ENCODE measurements at regions not wholly inside any gene's neighbourhood (a gene's known extent, or its start where the extent isn't known, plus 50 kb on each side); places are given as distances from the start of the nearest gene placed in this dataset.
A peak's percentile ranks its signal among the peaks of the same experiment; 100 is the strongest.
"Not testable (repeated sequence)": the region's sequence is repeated elsewhere in the genome, so short reads cannot be mapped to it uniquely, and the experiment has no call there.

DNA sequence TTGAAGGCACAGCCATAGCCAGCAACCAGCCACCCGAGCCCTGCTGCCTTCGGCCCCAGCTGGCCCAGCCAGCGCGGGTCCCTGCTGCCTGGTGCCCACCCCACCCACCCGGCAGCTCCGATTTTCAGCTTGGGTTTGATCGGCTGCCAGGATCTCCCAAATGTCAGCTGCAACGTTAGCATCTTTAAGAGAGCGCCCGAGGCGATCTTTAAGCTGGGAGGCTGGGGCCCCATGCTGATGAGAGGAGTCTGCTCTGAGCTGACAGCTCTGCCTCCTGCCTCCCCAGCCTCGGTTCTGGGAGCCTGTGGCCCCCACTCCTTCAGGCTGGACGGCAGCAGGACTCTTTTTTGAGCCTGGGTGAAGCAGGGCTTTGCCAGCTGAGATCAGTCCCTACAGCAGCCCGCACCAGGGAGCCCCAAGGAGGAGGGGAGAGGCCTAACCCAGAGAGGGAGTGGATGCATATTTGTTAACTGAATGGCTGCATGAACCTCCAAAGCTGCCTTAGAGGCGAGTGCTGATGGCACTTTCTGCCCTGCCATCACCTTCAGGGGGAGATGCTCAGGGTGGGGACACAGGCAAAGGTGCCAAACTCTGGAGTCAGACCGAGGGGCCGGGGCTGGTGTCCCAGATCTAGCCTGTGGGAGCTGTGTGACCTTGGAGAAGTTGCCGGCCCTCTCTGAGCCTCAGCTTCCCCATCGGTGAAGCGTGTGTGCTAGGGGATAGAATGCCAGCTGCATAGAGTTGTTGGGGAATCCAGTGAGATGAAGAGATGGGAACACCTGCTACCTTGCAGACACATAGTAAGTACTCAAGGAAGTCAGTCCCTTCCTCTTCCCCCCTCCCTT, 165.5 kb downstream of the C9orf50 start:
- no peak for DNase-seq

DNA sequence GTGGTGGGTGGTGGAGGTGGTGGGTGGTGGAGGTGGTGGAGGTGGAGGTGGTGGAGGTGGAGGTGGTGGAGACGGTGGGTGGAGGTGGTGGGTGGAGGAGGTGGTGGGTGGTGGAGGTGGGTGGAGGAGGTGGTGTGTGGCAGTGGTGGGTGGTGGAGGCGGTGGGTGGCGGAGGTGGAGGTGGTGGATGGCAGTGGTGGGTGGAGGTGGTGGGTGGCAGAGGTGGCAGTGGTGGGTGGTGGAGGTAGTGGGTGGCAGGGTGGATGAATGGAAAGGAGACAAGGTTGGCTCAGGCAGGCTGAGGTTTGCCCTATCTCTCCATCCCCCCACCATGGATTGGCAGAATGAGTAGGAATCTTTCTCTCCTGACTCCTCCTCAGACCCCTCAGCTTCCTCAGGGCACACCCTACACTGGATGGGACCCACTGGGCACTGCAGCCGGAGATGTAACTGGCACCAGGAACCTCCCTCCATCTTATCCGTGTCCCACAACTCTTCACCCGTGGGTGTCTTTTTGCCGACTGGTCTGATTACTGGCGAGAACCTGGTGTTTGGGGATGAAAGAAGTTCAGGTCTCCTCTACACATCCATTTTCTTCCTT, 166.3 kb downstream of the C9orf50 start:
- no peak for DNase-seq

DNA sequence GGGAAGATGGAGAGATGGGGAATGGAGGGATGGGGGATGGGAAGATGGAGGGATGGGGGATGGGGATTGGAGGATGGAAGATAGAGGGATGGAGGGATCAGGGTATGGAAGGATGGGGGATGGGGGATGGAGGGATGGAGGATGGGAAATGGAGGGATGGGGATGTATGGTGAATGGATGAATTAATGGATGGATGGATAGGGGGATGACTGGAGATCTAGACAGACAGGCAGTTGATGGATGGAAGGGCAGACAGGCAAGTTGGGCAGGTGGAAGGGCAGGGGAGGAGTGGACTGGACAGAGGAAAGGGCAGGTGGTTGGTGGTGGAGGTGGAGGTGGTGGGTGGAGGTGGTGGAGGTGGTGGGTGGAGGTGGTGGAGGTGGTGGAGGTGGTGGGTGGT, 167.2 kb downstream of the C9orf50 start:
- no peak for DNase-seq

DNA sequence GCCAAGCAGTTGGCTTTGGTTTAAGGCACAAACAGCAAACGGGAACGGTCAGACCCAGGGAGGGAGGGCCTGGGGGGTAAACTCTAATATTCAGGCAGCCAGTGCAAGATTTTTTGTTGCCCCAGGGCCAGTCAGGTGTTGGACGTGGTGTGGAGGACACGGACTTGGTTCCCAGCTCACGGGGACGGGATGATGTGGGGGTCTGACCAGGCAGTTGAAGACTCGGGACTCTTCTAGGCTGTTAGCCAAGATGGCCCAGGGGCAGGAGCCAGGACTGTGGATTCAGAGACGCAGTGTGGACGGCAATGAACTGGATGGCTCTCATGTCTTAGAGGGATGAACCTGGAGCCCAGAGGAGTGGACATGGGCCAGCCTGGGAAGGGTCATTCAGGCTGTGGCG, 169.2 kb downstream of the C9orf50 start:
- DNase-seq: no peak

DNA sequence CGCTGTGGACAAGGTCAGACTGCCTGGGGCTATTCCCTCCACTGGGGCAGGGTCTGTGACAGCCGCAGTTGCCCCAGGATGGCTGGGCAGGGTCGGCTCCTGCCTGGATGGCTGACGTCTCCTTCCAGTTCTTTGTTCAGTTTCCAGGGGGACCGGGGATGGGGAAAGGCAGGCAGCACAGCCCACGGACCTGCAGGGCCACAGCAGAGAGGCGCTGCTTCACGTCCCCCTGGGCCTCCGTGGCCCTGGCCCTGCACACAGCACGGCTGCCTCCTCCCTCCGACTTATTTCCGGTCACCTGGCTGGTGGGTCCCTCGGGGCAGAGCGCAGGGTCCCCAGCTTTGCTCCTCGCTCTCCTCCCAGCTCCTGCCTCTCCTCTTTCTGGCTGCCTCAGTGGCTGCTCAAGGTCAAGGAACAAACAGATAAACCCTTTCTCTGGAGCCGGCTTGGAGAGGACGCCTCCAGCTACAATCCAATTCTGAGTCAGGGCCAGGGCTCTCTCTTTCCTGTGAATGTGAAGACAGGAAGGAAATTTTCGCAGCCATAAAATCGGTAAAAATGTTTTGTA, 169.7 kb downstream of the C9orf50 start:
- DNase-seq: no peak

DNA sequence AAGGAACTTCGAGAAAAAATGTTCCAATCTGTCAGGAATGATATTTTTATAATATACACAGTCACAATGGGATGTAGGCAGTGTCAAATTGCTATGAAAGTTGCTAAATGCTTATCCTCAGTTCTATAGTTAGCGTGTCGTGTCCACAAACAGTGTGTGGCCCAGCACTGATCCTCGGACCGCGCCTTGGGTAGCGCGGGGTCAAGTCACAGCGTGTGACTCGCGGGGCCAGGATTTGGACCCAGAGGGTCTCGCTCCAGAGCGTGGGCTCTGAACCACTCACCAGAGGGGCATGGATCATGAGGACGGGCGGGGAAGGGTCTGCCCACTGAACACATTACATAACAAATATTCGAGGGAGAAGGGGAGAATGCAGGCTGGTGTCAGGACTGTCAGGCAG, 171.8 kb downstream of the C9orf50 start:
- DNase-seq: no peak

DNA sequence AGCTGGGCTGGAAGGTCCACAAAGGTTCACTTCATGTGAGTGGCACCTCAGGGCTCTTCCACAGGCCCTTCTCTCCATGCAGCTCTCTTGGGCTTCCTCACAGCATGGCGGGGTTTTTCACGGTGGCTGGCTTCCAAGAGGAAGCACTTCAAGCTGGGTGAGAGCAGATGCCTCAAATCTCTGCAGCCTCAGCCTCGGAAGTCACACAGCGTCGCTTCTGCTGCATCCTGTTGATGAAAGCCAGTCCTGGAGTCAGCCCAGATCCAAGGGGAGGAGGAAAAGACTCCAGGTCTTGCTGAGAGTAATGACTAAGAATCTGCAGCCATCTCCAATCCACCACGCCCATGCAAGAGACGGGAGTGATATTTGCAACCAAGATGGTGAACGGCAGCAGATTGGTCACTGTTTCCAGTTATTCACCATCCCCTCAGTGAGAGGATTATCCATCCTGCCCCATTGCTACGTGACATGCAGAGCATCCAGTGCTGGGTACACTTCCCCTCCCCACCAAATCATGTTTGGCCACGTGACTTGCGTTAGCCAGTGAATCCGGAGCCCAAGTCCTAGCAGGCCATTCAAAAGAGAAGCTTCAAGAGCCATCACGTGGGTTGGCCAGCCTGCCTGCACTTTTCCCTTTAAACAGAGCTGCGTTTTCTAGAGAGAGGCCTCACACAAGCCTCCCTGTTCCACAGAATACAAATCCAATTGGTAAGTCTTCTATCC, 173.9 kb downstream of the C9orf50 start:
- no peak for DNase-seq

DNA sequence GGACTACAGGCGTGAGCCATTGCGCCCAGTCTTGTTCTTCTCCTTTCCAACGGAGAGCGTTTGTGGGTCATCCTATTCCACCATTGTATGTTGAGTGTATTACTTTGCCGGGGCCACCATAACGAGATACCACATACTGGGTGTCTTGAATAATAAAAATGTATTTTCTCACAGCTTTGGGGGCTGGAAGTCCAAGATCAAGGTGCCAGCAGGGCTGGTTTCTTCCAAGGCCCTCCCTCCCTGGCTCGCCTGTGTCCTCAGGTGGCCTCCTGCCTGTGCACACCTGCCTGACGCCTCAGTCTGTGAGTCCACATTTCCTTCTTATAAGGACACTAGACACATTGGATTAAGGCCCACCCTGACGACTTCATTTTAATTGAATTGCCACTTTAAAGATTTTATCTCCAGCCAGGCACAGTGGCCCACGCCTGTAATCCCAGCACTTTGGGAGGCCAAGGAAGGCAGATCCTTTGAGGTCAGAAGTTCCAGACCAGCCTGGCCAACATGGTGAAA, 175.1 kb downstream of the C9orf50 start:
- DNase-seq: no peak

DNA sequence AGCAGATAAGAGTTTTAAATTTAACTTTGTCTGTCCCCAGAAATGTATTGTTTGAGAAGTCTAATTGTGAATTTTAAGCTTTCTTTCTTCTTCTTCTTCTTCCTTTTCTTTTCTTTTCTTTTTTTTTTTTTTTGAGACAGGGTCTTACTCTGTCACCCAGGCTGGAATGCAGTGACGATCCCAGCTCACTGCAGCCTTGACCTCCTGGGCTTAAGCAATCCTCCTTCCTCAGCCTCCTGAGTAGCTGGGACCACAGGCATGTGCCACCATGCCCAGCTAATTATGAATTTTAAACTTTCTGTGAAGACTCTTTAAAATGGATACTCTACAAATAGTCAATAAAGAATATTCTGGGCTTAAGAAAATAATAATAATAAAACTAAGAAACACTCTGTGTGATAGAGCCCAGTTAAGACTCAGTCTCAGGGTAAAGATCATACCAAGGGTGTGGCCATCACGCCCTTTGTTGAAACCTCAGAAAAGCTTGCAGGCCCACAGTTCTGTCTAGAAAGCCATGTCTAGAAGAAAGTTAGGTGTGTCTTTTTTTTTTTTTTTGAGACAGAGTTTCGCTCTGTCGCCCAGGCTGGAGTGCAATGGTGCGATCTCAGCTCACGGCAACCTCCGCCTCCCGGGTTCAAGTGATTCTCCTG, 177.3 kb downstream of the C9orf50 start:
- not testable (repeated sequence) for DNase-seq

DNA sequence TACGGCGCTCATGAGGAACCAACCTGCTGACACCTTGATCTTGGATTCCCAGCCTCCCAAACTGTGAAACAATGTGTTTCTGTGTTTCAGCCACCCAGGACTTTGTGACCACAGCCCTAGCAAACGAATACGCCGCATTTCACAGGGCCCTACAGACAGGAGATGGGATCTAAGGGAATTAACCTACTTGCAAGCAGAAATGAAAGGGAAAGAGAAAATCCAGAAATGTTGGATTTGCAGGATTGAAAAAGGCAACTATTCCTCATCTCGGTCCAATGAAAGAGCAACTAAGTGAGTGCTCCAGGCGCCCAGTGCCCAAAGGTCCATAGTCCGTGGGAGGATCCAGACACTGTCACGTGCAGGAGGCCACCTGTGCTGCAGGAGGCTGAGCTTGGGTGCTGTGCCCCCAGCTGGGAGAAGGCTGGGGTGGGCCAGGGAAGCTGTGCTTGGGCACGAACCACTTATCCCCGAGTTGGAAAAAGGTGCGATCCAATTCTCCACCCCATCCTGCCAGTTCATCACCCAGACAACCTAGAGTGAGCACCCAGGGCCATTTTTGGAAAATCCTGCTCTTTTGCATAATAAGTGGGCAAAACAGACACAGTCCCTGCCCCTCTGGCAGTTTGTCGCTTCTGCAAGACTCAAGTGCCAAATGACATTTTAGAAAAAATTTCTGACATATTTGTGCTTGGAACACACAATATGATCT, 177.9 kb downstream of the C9orf50 start:
- DNase-seq: no peak

DNA sequence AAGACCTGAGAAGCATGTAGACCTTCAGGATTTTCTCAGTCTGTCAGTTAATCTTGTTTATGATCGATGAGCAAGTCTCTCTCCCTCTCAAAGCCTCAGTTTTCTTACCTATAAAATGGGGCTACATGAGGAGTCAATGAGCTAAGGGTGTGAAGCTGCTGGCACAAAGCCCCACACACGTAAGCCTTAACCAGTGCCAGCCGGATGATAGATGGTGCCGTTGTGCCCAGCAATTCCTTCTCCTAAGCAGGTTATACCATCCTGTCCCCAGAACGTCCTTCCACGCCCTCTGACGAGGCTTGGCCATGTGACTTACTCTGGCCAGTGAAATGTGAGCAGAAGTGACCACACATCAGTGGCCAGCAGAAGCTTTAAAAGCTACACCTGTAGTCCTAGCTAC, 179.0 kb downstream of the C9orf50 start:
- no peak for DNase-seq

DNA sequence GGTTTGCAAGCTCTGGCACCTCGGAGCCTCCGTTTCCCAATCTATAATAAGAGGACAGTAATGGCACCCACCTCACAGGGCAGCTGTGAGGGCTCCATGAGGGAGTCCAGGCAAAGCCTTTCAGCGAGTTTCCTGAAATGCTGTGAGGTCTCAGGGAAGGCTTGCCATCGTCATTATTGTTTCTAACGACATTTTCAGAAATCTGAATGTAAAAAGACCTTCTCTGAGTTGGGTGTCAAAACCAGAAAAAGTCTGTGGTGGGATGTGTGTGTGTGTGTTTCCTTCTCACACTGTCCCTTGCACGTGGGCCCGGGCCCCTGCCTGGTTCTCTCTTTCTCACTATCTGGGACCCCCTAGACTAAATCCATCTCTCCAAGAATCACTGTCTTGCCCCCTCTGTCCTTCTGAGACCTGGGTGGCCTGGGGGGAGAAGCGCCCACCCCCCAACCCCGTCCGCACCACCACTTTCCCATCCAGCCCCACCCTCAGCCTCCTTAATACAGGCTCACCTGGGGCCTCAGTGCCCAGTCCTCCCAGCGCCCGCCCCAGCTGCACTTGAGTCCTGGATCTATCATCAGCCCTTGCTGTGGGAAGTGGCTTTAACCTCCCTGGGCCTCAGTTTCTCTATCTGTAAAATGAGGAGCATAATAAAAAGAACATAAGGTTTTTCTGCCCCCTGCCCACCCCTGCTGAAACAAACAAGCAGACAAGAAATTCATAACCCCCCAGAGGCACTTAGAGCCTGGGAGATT, 180.3 kb downstream of the C9orf50 start:
- no peak for DNase-seq

DNA sequence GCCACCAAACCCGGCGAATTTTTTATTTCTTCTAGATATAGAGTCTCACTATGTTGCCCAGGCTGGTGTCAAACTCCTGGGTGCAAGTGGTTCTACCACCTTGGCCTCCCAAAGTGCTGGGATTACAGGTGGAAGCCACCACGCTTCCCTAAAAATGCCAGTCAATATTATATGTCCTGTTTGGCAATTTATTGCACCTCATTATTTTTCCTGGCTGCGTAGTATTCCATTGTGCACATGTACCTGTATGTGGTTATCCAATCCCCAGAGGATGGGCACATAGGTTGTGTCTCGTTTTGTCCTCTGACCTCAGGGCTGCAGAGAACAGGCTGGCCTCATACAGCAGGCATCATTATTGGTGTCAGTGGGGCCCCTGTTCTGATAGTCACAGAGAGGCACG, 181.7 kb downstream of the C9orf50 start:
- DNase-seq: no peak

DNA sequence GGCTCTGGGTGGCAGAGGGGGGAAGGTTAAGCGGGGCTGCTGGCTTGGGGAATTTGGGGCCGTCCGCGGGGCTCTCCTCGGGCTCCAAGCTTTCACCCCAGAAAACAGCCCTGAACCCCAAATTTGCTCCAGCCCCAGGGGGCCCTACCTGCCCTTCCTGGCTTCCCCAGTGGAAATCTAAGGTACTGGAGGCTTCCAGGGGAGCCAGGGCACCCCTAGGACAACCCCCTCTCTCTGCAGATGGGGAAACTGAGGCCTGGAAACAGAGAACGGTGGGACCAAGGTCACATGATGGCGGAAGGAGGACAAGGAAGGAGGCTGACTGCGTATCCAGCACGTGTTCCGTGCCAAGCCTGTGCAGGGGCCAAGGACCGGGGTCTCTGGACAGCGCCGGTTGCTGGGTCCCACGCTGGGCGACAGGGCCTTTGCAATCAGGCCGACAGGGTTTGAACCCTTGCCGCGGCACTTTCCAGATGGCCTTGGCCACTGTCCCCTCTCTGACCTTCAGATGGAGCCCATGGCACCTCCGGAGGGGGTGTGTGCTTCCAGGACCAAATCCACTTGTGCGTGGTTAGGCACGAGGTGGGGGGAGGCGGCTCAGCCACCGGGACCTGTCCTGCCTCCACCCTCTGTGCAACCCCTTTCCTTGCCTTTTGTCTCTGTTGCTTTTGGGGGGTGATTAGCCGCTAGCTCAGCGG, 183.1 kb downstream of the C9orf50 start:
- DNase-seq: no peak

DNA sequence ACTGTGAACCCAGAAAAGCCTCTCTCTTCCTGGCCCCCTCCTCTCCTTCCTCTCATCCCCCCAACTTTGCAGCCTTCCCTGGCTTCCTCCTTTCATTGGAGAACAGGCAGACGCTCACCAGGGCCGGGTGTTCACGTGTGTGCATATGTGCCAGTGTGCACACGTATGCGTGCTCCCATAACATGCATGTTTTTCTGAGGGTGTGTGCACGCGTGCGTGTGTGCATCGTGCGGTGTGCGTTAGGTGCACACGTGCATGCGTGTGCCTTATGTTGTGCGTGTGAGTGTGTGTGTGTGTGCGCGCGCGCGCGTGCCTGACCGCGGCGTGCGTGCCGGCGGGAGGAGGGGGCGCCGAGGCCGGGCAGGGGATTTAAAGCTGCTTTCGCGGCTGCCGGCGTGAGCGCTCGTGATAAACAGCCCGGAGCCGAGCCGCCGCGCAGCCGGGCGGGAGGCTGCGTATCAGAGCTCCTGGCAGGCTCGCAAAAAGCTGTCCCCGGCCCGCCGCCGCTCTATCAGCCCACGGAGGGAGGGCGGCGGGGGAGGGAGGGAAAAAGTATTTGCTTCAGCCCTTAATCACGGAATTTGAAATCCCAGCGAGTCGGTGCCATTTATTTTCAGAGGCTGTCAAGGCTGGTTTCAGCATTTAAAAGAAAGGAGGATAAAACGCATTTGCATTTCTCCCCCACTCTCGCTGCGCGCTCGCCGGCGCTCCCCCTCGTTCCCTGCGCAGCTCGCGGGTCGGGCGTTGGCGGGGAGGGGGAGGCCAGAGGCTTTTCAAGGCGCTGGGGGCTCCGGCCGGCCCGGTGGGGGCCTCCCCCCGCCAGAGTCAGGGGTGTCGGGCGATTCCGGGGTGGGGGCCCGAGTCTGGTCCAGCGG, 183.9 kb downstream of the C9orf50 start:
- DNase-seq: peak; percentile 76

DNA sequence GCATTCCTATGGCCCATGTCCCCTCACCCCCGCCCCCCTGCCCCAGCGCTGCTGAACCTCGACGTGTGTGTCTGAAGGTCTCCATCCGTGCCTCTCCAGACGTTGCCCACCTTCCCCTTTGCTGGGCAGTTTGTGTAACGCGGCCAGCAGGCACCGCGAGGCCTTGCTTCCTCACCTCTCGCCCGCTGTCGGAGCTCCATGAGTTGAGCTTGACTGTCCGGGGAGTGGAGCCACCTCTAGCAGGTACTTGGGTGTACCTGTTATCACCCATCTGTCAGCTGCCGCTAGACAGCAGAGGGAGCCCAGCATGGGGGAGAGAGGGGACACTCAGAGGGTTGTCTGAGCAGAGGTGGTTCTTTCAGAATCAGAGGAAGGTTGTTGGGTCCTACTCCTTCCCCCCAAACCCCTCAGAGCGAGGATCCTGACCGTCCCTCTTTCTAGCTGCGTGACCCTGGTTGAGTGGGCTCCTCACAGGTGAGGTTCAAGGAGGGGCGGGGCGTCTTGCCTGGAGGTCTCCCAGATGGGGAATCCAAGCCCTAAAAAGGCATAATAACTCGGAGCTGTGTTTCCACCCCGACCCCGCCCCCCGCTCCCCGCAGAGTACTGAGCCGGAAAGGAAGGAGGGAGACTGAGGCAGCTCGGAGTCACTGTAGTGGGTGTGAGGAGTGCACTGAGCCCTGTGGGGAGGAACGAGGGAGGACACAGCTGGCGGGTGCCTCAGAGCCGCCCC, 184.7 kb downstream of the C9orf50 start:
- DNase-seq: no peak

DNA sequence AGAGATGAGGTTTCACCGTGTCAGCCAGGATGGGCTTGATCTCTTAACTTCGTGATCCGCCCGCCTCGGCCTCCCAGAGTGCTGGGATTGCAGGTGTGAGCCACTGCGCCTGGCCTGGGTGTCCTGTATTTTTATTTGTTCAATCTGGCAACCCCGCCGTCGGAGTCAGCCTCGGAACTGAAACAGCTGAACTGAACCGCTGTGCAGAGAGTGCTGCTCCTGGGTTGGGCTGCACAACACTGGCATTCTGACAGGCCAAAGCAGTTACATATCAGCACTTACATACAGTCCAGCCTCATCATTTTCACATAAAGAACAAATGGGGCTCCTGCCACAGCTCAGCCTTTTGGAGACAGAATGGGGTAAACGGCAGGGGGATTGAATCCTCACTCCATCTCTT, 185.6 kb downstream of the C9orf50 start:
- no peak for DNase-seq

DNA sequence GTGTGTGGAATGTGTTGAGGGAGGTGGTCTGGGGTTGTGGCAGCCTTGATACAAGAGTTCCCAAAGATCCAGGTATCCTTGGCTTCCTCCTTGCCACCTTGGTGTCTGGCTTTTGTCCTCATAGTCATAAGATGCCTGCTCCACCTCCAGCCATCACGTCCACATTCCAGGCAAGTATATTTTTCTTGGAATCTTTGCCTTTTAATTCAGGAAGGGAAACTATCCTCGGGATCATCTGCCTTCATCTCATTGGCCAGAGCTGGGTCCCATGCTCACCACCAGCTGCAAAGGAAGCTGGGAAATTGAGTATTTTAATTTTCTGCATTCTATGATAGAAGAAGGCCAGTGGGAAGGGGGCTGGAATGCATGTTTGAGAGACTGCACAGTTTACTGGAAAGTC, 186.7 kb downstream of the C9orf50 start:
- DNase-seq: no peak
